Smooth muscle cell (in vitro differentiated cells): ENCODE measurements at regions not wholly inside any gene's neighbourhood (a gene's known extent, or its start where the extent isn't known, plus 50 kb on each side); places are given as distances from the start of the nearest gene placed in this dataset.

Experiments
- DNase-seq: peaks from one replicate; lab custom pipeline; 2025; ENCODE audit not compliant: unreplicated experiment; lab: John Stamatoyannopoulos, UW
- H2AFZ ChIP-seq: fragments of 200-600 bp; sonication (generic); 2 replicates; pipeline ENCODE4 v1.6.0; 2016; ENCODE audit warnings: antibody characterized with exemption, low read depth, mild to moderate bottlenecking
- H3F3A ChIP-seq: fragments of 200-600 bp; sonication (generic); 2 replicates; pipeline ENCODE4 v1.6.0; 2017; ENCODE audit warnings: antibody characterized with exemption, low read depth
- H3K27ac ChIP-seq: fragments of 200-600 bp; sonication (generic); 2 replicates; pipeline ENCODE4 v1.5.1; 2016; ENCODE audit warnings: low read depth, mild to moderate bottlenecking
- H3K27me3 ChIP-seq: fragments of 200-600 bp; sonication (generic); 2 replicates; pipeline ENCODE4 v1.6.1; 2016; ENCODE audit warnings: low read depth, mild to moderate bottlenecking
- H3K36me3 ChIP-seq: fragments of 200-600 bp; sonication (generic); 2 replicates; pipeline ENCODE4 v1.5.1; 2016; ENCODE audit warnings: low read depth
- H3K4me1 ChIP-seq: fragments of 200-600 bp; sonication (generic); 2 replicates; pipeline ENCODE4 v1.5.1; 2016; ENCODE audit warnings: low read depth
- H3K4me2 ChIP-seq: fragments of 200-600 bp; sonication (generic); 2 replicates; pipeline ENCODE4 v1.6.0; 2016; ENCODE audit warnings: mild to moderate bottlenecking
- H3K4me3 ChIP-seq: fragments of 200-600 bp; sonication (generic); 2 replicates; pipeline ENCODE4 v1.5.1; 2016; ENCODE audit warnings: mild to moderate bottlenecking
- H3K79me2 ChIP-seq: fragments of 200-600 bp; sonication (generic); 2 replicates; pipeline ENCODE4 v1.6.0; 2016; ENCODE audit warnings: low read depth, mild to moderate bottlenecking
- H3K9ac ChIP-seq: fragments of 200-600 bp; sonication (generic); 2 replicates; pipeline ENCODE4 v1.6.0; 2016; ENCODE audit warnings: low read depth
- H3K9me3 ChIP-seq: fragments of 200-600 bp; sonication (generic); replicated peaks from 2 replicates; pipeline ENCODE4 v1.5.1; 2016; ENCODE audit warnings: low read depth
- H4K20me1 ChIP-seq: fragments of 200-600 bp; sonication (generic); 2 replicates; pipeline ENCODE4 v1.6.0; 2016; ENCODE audit warnings: low read depth
- whole genome bisulfite sequencing: methylation state at CpG from one replicate; pipeline ENCODE4 v1.1.7; 2016; ENCODE audit warnings: low lambda C conversion rate; 5-methylcytosine and 5-hydroxymethylcytosine counted together
- TF ChIP-seq, protein P1 (sequence below): fragments of 200-600 bp; sonication (generic); IDR thresholded peaks from 2 replicates; pipeline ENCODE4 v1.5.1; 2017; ENCODE audit warnings: borderline replicate concordance, mild to moderate bottlenecking, antibody characterized with exemption; ENCODE audit not compliant: insufficient read depth, poor library complexity, severe bottlenecking

DNA sequence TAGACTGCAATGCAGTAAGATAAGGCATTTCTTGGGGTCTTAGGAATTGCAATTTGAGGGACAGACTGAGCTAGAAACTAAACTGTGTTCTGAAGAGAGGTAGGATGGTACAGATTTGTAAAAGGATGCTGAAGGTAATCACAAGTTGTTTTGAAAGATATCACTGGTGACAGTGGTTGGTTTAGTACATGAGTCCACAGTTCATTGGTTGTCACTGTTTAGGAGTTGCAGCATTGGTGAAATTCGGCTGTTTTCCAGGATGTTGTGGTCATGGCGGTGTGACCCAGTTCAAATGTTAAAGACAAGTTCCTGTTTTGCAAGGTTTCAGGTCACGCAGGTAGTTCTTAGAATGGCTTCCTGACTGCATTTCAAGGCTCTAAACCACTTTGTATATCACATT lies 292.8 kb upstream of the B3GALT2 start:
- no peaks in the 10 kb centered on the region for H3K9me3 ChIP-seq

DNA sequence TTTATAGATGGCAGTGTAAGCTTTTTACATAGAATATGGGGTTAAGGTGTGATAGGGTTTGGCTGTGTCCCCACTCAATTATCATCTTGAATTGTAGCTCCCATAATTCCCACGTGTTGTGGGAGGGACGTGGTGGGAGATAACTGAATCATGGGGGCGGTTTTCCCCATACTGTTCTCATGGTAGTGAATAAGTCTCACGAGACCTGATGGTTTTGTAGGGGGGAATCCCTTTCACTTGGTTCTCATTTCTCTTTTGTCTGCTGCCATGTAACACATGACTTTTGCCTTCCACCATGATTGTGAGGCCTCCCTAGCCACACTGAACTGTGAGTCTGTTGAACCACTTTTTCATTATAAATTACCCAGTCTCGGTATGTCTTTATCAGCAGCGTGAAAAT lies 290.3 kb upstream of the B3GALT2 start:
- H3K27me3 ChIP-seq = no peaks in the 10 kb centered on the region
- H3K4me2 ChIP-seq = no peak overlapping the region
- H4K20me1 ChIP-seq = no peaks in the 10 kb centered on the region
- no peak overlapping the region for H3K4me3 ChIP-seq
- H3K9me3 ChIP-seq = no peaks in the 10 kb centered on the region
- H3K4me1 ChIP-seq = no peaks in the 10 kb centered on the region
- H3K27ac ChIP-seq = no peak overlapping the region
- DNase-seq = no peak
- H3K79me2 ChIP-seq = no peaks in the 10 kb centered on the region
- no peaks in the 10 kb centered on the region for H3F3A ChIP-seq
- WGBS = 89% methylated on average over 6 of the region's 6 CpGs
- TF ChIP-seq, protein P1, sequence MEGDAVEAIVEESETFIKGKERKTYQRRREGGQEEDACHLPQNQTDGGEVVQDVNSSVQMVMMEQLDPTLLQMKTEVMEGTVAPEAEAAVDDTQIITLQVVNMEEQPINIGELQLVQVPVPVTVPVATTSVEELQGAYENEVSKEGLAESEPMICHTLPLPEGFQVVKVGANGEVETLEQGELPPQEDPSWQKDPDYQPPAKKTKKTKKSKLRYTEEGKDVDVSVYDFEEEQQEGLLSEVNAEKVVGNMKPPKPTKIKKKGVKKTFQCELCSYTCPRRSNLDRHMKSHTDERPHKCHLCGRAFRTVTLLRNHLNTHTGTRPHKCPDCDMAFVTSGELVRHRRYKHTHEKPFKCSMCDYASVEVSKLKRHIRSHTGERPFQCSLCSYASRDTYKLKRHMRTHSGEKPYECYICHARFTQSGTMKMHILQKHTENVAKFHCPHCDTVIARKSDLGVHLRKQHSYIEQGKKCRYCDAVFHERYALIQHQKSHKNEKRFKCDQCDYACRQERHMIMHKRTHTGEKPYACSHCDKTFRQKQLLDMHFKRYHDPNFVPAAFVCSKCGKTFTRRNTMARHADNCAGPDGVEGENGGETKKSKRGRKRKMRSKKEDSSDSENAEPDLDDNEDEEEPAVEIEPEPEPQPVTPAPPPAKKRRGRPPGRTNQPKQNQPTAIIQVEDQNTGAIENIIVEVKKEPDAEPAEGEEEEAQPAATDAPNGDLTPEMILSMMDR = no peak
- H3K36me3 ChIP-seq = no peaks in the 10 kb centered on the region
- no peak overlapping the region for H2AFZ ChIP-seq
- no peak overlapping the region for H3K9ac ChIP-seq

More for the DNA sequence above, 292.8 kb upstream of the B3GALT2 start:
- no peaks in the 10 kb centered on the region for H3K4me1 ChIP-seq
- TF ChIP-seq, protein P1 = no peak
- no peaks in the 10 kb centered on the region for H4K20me1 ChIP-seq
- H3F3A ChIP-seq = no peaks in the 10 kb centered on the region
- no peak overlapping the region for H3K4me3 ChIP-seq
- H3K4me2 ChIP-seq = no peak overlapping the region
- no peaks in the 10 kb centered on the region for H3K79me2 ChIP-seq
- 91% methylated on average over 3 of the region's 3 CpGs for WGBS
- no peaks in the 10 kb centered on the region for H3K36me3 ChIP-seq
- H3K27me3 ChIP-seq = no peaks in the 10 kb centered on the region
- H3K9ac ChIP-seq = no peak overlapping the region
- DNase-seq = no peak
- H2AFZ ChIP-seq = no peak overlapping the region
- no peak overlapping the region for H3K27ac ChIP-seq

DNA sequence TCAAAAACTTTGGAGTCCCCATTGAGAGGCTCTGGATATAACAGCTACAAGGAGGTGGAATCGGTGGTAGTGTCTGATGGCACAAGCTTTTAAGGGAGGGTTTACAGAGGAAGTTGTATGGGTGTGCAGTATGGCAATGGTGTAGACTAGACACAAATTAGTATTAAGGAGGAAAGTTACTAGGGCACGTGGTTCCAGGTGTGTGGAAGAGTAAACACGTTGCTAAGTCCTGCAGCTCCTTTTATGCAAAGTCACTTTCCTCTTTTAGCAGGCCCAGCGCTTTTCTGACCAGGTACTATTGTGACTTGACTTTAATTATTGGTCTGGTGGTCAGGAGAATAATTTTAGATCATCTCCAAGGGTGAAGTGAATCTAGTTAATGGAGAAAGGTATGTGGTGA lies 287.5 kb upstream of the B3GALT2 start:
- no peak for DNase-seq
- H3K27ac ChIP-seq = no peak overlapping the region
- H2AFZ ChIP-seq = no peak overlapping the region
- no peaks in the 10 kb centered on the region for H3K27me3 ChIP-seq
- H3K4me2 ChIP-seq = no peak overlapping the region
- no peaks in the 10 kb centered on the region for H3K9me3 ChIP-seq
- H3K9ac ChIP-seq = no peak overlapping the region
- H3K36me3 ChIP-seq = no peaks in the 10 kb centered on the region
- H4K20me1 ChIP-seq = no peaks in the 10 kb centered on the region
- H3K4me3 ChIP-seq = no peak overlapping the region
- H3F3A ChIP-seq = no peaks in the 10 kb centered on the region
- H3K4me1 ChIP-seq = no peaks in the 10 kb centered on the region
- TF ChIP-seq, protein P1 = no peak
- WGBS = 96% methylated on average over 4 of the region's 4 CpGs
- H3K79me2 ChIP-seq = no peaks in the 10 kb centered on the region

DNA sequence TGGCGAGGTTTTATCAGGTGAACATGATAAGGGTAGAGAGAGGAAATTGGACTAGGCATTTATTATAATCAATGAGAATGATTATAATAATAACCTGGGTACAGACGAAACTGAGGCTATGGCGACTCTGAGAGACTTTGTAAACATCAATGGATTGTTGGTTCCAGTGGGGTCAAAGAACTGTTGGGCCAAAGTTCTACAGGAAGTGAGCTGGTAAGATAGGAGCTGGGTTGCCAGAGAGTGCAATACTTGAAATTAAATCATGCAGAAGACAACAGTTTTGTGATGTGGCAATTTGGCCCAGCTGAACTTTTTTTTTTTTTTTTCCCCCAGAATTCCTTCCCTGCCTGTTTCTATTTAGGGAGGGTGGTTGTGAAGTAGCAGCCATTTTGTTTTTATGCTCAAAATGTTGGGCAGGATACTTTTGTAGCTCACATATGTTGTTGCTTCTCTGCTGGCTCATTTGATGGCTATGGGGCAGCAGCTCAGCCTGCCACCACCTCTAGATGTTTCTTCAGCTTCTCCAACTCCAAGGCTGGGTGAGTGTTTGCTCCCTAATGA lies 286.5 kb upstream of the B3GALT2 start:
- H3K4me3 ChIP-seq = no peak overlapping the region
- 99% methylated on average over 3 of the region's 3 CpGs for WGBS
- no peaks in the 10 kb centered on the region for H4K20me1 ChIP-seq

More for the DNA sequence above, 286.5 kb upstream of the B3GALT2 start:
- Histone ChIP-seq H3K9me3 (no peaks in the 10 kb centered on the region), H2AFZ (no peak overlapping the region), H3K27ac (no peak overlapping the region), H3K9ac (no peak overlapping the region), H3K27me3 (no peaks in the 10 kb centered on the region), H3K36me3 (no peaks in the 10 kb centered on the region), H3K4me1 (no peaks in the 10 kb centered on the region), H3F3A (no peaks in the 10 kb centered on the region), H3K4me2 (no peak overlapping the region), H3K79me2 (no peaks in the 10 kb centered on the region)
- no peak for DNase-seq
- TF ChIP-seq, protein P1 = no peak
